ENCODE measurements at regions not wholly inside any gene's neighbourhood (a gene's known extent, or its start where the extent isn't known, plus 50 kb on each side); places are given as distances from the start of the nearest gene placed in this dataset.

GRCh38 chr2:13604951-13605661 lies 888.4 kb downstream of the TRIB2 start:
- no peak overlapping the region for H3K4me3 ChIP-seq (ENCODE audit: low read depth, low read length)
- in situ Hi-C loops (cut with HindIII; ENCODE audit: low sequenced_read_pairs) = no loop called here
- TF ChIP-seq CTCF (IDR thresholded peaks at IDR 0.05; ENCODE audit: low read depth, low read length, missing control alignments) = no peak
- DNase-seq (ENCODE audit: low read depth) = no peak

- no peak for TF ChIP-seq CTCF (IDR thresholded peaks at IDR 0.05; ENCODE audit: low read depth, low read length, missing control alignments)
- in situ Hi-C loops (cut with HindIII; ENCODE audit: low sequenced_read_pairs) = no loop called here
- no peak overlapping the region for H3K4me3 ChIP-seq (ENCODE audit: low read depth, low read length)
- no peak for DNase-seq (ENCODE audit: low read depth)
Measured at GRCh38 chr2:13607139-13607538, 890.4 kb downstream of the TRIB2 start.

- in situ Hi-C loops (cut with HindIII; ENCODE audit: low sequenced_read_pairs) = no loop called here
- no peak overlapping the region for H3K4me3 ChIP-seq (ENCODE audit: low read depth, low read length)
- TF ChIP-seq CTCF (IDR thresholded peaks at IDR 0.05; ENCODE audit: low read depth, low read length, missing control alignments) = no peak
- DNase-seq (ENCODE audit: low read depth) = no peak
Measured at GRCh38 chr2:13611939-13612338, 895.2 kb downstream of the TRIB2 start.

- H3K4me3 ChIP-seq (ENCODE audit: low read depth, low read length) = no peak overlapping the region
- TF ChIP-seq CTCF (IDR thresholded peaks at IDR 0.05; ENCODE audit: low read depth, low read length, missing control alignments) = no peak
- DNase-seq (ENCODE audit: low read depth) = no peak
- in situ Hi-C loops (cut with HindIII; ENCODE audit: low sequenced_read_pairs) = no loop called here
Measured at GRCh38 chr2:13616059-13616458, 899.3 kb downstream of the TRIB2 start.

GRCh38 chr2:13616616-13617015 lies 899.9 kb downstream of the TRIB2 start:
- DNase-seq (ENCODE audit: low read depth) = no peak
- H3K4me3 ChIP-seq (ENCODE audit: low read depth, low read length) = no peak overlapping the region
- in situ Hi-C loops (cut with HindIII; ENCODE audit: low sequenced_read_pairs) = no loop called here
- TF ChIP-seq CTCF (IDR thresholded peaks at IDR 0.05; ENCODE audit: low read depth, low read length, missing control alignments) = no peak

- no peak overlapping the region for H3K4me3 ChIP-seq (ENCODE audit: low read depth, low read length)
- in situ Hi-C loops (cut with HindIII; ENCODE audit: low sequenced_read_pairs) = no loop called here
- DNase-seq (ENCODE audit: low read depth) = no peak
- TF ChIP-seq CTCF (IDR thresholded peaks at IDR 0.05; ENCODE audit: low read depth, low read length, missing control alignments) = no peak
Measured at GRCh38 chr2:13628122-13628521, 911.4 kb downstream of the TRIB2 start.

Data from astrocyte of the cerebellum (primary cell).